Tibial nerve (tissue), 4 donors: ENCODE measurements at regions not wholly inside any gene's neighbourhood (a gene's known extent, or its start where the extent isn't known, plus 50 kb on each side); places are given as distances from the start of the nearest gene placed in this dataset.

Experiments
- DNase-seq, 2 donors: peaks; one replicate each; pipeline ENCODE4 v3.0.0-alpha.2; 2019; ENCODE audit warnings: low spot score in 2 of 2
- H3K27ac ChIP-seq, 4 donors: fragments of 200-600 bp; sonication (generic) in 3 of 4; one replicate each; pipeline ENCODE4 v1.5.1; 2017 to 2019; ENCODE audit warnings: mild to moderate bottlenecking in 1 of 4
- H3K27me3 ChIP-seq, 2 donors: fragments of 200-600 bp; sonication (generic) in 1 of 2; one replicate each; pipeline versions ENCODE4 v1.5.1 to v1.6.0; 2017 to 2019
- H3K36me3 ChIP-seq, 3 donors: fragments of 200-600 bp; sonication (generic); one replicate each; pipeline ENCODE4 v1.5.1; 2018 to 2019
- H3K4me1 ChIP-seq, 4 donors: fragments of 200-600 bp; sonication (generic) in 3 of 4; one replicate each; pipeline ENCODE4 v1.5.1; 2017 to 2019
- H3K4me3 ChIP-seq, 4 donors: fragments of 200-600 bp; sonication (generic) in 3 of 4; one replicate each; pipeline ENCODE4 v1.5.1; 2017 to 2019; ENCODE audit warnings: mild to moderate bottlenecking in 1 of 4, moderate library complexity in 1 of 4
- H3K9me3 ChIP-seq, 4 donors: fragments of 200-600 bp; sonication (generic) in 3 of 4; one replicate each; pipeline ENCODE4 v1.5.1; 2017 to 2019
- EP300 ChIP-seq, 2 donors: sonication (generic); formaldehyde crosslinking; IDR thresholded peaks; one replicate each; pipeline ENCODE4 v1.6.1; 2017; ENCODE audit warnings: antibody characterized with exemption in 2 of 2, mild to moderate bottlenecking in 1 of 2
- POLR2A ChIP-seq, 2 donors: fragments of 450-650 bp; IDR thresholded peaks; one replicate each; pipeline ENCODE4 v1.6.1; 2017; ENCODE audit warnings: antibody characterized with exemption in 2 of 2, mild to moderate bottlenecking in 2 of 2, moderate library complexity in 2 of 2
- WGBS, 2 donors: methylation state at CpG; one replicate each; pipeline ENCODE4 v1.1.5; 2018; 5-methylcytosine and 5-hydroxymethylcytosine counted together
- TF ChIP-seq, protein P1 (sequence below), 5 experiments: fragments of 200-600 bp in 3 of 5; fragments of 450-650 bp in 2 of 5; sonication (generic) in 3 of 5; IDR thresholded peaks; one replicate each; pipeline ENCODE4 v1.5.1; 2016 to 2019; ENCODE audit warnings: antibody characterized with exemption in 5 of 5, mild to moderate bottlenecking in 3 of 5, moderate library complexity in 2 of 5

DNA sequence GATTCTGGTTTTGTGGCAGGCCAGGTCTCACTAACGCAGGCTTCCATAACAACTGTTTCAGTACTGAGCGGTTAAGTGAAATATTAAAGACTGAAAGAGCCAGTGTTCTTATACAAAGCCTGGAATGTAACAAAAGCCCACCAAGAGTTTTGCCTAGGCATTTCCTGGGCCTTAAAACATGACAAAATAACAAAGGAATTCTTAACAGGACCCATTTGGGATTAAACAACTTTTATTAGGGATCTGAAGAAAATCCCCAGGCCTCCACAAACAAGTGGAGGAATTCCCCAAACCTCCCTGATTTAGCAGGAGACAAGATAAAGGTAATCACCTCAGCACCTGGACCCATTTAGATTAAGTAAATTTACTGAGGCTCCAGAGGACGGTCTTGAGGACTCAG is 799.7 kb upstream of the SPRY2 start:
- H3K36me3 ChIP-seq, result no peaks in the 10 kb centered on the region
- H3K4me1 ChIP-seq, result no peaks in the 10 kb centered on the region
- H3K4me3 ChIP-seq, result no peak overlapping the region
- H3K9me3 ChIP-seq, result no peaks in the 10 kb centered on the region
- no peaks in the 10 kb centered on the region for H3K27me3 ChIP-seq
- no peak overlapping the region for H3K27ac ChIP-seq
- 60 to 67% methylated on average over 3 of the region's 3 CpGs for WGBS, 2 donors
- TF ChIP-seq EP300 (IDR thresholded peaks at IDR 0.05) (no peak), POLR2A (IDR thresholded peaks at IDR 0.05) (no peak)
- TF ChIP-seq, protein P1, sequence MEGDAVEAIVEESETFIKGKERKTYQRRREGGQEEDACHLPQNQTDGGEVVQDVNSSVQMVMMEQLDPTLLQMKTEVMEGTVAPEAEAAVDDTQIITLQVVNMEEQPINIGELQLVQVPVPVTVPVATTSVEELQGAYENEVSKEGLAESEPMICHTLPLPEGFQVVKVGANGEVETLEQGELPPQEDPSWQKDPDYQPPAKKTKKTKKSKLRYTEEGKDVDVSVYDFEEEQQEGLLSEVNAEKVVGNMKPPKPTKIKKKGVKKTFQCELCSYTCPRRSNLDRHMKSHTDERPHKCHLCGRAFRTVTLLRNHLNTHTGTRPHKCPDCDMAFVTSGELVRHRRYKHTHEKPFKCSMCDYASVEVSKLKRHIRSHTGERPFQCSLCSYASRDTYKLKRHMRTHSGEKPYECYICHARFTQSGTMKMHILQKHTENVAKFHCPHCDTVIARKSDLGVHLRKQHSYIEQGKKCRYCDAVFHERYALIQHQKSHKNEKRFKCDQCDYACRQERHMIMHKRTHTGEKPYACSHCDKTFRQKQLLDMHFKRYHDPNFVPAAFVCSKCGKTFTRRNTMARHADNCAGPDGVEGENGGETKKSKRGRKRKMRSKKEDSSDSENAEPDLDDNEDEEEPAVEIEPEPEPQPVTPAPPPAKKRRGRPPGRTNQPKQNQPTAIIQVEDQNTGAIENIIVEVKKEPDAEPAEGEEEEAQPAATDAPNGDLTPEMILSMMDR (IDR thresholded peaks at IDR 0.05), result no peak
- DNase-seq, result no peak

DNA sequence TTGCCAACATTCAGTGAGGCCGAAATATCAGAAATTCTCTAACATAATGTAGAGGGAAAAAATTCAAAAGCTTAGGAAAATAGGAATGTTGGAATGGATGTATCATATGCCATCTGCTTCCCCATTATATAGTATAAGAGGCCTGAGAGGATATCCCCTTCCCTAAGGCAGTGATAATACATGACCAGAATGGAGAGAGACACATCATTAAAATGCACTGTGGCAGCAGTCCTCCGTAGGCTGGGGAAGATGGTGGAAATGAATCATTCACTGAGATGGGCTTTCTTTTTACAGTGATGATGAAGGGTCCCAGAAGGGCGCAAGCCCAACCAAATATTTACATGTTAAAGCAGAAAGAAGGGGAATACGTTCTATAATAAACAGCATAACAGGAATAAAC is 799.1 kb upstream of the SPRY2 start:
- no peaks in the 10 kb centered on the region for H3K27me3 ChIP-seq
- H3K27ac ChIP-seq, result no peak overlapping the region
- no peaks in the 10 kb centered on the region for H3K36me3 ChIP-seq
- H3K4me3 ChIP-seq, result no peak overlapping the region
- no peaks in the 10 kb centered on the region for H3K4me1 ChIP-seq
- WGBS, 2 donors, result 51 to 53% methylated on average over 4 of the region's 4 CpGs
- TF ChIP-seq EP300 (IDR thresholded peaks at IDR 0.05) (no peak), POLR2A (IDR thresholded peaks at IDR 0.05) (no peak)
- TF ChIP-seq, protein P1 (IDR thresholded peaks at IDR 0.05), result no peak
- no peak for DNase-seq
- no peaks in the 10 kb centered on the region for H3K9me3 ChIP-seq

DNA sequence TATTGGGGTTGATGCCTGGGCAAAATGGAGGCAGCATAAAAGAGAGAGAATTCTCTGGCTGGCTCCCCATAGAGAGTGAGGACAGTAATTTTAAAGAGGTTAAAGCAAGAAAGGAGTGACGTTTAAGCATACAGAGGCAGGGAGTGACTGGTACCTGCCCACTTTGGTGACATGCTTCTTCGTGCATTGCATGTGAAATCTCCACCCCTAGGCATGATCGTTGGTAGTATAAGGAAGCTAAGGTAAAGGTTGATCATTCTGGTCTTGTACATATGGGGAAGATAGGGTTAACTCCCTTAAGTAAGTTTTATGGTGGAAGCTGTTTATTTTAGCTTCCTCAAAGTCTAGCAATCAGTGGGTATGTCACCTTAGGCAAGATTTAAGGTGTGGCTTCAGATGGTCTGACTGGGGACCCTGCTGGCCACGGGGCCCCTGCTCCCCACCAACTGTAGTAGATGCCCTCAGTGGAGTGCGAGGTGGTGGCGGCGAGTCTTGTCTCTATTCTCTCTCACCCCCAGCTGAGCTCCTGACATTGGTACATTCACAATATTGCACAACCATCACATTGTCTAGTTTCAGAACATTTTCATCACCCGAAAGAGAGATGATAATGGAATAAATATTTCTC is 797.5 kb upstream of the SPRY2 start:
- Histone ChIP-seq H3K27ac (no peak overlapping the region), H3K4me3 (no peak overlapping the region), H3K36me3 (no peaks in the 10 kb centered on the region), H3K27me3 (no peaks in the 10 kb centered on the region), H3K9me3 (no peaks in the 10 kb centered on the region), H3K4me1 (no peaks in the 10 kb centered on the region)
- no peak for DNase-seq
- no peak for TF ChIP-seq EP300 (IDR thresholded peaks at IDR 0.05)
- TF ChIP-seq, protein P1 (IDR thresholded peaks at IDR 0.05), result no peak
- TF ChIP-seq POLR2A (IDR thresholded peaks at IDR 0.05), result no peak
- 80 to 82% methylated on average over 8 of the region's 8 CpGs for WGBS, 2 donors

DNA sequence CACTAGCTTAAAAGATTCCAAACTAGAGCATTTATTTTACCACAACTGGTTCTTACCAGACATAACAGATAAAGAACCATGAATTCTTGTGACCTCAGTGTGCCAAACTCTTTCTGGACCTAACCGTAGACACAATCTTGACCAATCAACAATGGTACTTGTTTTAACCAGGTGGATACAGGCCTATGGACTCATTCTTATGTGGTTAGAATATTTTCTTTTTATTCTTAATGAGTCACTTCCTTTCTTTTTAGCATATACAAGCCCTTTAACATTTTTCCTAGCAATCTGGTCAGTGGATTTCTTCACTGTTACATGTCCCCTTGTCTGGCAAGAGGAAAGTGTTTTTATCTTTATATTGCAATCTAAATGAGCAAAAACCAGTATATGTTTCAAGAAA is 792.1 kb upstream of the SPRY2 start:
- TF ChIP-seq EP300 (IDR thresholded peaks at IDR 0.05) (no peak), POLR2A (IDR thresholded peaks at IDR 0.05) (no peak)
- TF ChIP-seq, protein P1 (IDR thresholded peaks at IDR 0.05), result no peak
- no peak overlapping the region for H3K4me3 ChIP-seq
- no peak for DNase-seq
- H3K27me3 ChIP-seq, result no peaks in the 10 kb centered on the region
- H3K36me3 ChIP-seq, result no peaks in the 10 kb centered on the region
- no peak overlapping the region for H3K27ac ChIP-seq
- WGBS, 2 donors, result 83 to 84% methylated on average over 1 of the region's 1 CpG
- no peaks in the 10 kb centered on the region for H3K4me1 ChIP-seq
- H3K9me3 ChIP-seq, result no peaks in the 10 kb centered on the region

DNA sequence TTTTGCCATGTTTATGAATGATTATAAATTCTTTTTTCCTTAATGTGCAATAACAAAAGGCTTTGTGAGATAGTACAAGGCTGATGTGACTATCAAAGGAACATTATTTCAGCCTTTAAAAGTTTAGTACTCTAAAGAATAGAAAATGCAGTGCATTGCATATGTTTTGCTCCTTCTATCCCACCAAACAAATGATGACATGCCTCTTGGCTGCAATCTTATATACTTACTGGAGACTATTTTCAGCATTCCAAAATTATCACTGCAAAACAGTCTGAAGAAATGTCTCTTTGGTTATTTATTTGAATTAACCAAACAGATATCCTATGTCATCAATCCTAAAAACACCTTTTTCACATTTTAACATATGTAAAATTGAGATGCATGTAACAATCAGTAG is 776.5 kb upstream of the SPRY2 start:
- DNase-seq, result no peak
- Histone ChIP-seq H3K36me3 (no peaks in the 10 kb centered on the region), H3K9me3 (no peaks in the 10 kb centered on the region), H3K4me3 (no peak overlapping the region), H3K27me3 (no peaks in the 10 kb centered on the region), H3K4me1 (no peaks in the 10 kb centered on the region), H3K27ac (no peak overlapping the region)
- no peak for TF ChIP-seq POLR2A (IDR thresholded peaks at IDR 0.05)
- no peak for TF ChIP-seq EP300 (IDR thresholded peaks at IDR 0.05)
- TF ChIP-seq, protein P1 (IDR thresholded peaks at IDR 0.05), result no peak
